HUES6 (cell line): ENCODE measurements at regions not wholly inside any gene's neighbourhood (a gene's known extent, or its start where the extent isn't known, plus 50 kb on each side); places are given as distances from the start of the nearest gene placed in this dataset.
"Not testable (repeated sequence)": the region's sequence is repeated elsewhere in the genome, so short reads cannot be mapped to it uniquely, and the experiment has no call there.

Source experiments
- H3K27ac ChIP-seq: 2 replicates; pipeline ENCODE4 v1.7.0; 2013; ENCODE audit warnings: low read depth, mild to moderate bottlenecking, low read length, inconsistent platforms
- H3K27me3 ChIP-seq: 2 replicates; pipeline ENCODE4 v1.6.1; 2013; ENCODE audit warnings: low read length; ENCODE audit not compliant: control insufficient read depth, insufficient read depth
- H3K36me3 ChIP-seq: 2 replicates; pipeline ENCODE4 v1.6.1; 2013; ENCODE audit warnings: low read length; ENCODE audit not compliant: control insufficient read depth, insufficient read depth
- H3K4me1 ChIP-seq: 2 replicates; pipeline ENCODE4 v1.6.1; 2013; ENCODE audit warnings: low read length; ENCODE audit not compliant: control insufficient read depth, insufficient read depth
- H3K4me3 ChIP-seq: 2 replicates; pipeline ENCODE4 v1.5.1; 2013; ENCODE audit warnings: low read depth, low read length
- H3K9ac ChIP-seq: one replicate; pipeline ENCODE4 v1.6.1; 2013; ENCODE audit warnings: mild to moderate bottlenecking, low read length
- H3K9me3 ChIP-seq: 2 replicates; pipeline ENCODE4 v1.6.1; 2013; ENCODE audit warnings: low read depth, low read length; ENCODE audit not compliant: control insufficient read depth, insufficient read depth

DNA sequence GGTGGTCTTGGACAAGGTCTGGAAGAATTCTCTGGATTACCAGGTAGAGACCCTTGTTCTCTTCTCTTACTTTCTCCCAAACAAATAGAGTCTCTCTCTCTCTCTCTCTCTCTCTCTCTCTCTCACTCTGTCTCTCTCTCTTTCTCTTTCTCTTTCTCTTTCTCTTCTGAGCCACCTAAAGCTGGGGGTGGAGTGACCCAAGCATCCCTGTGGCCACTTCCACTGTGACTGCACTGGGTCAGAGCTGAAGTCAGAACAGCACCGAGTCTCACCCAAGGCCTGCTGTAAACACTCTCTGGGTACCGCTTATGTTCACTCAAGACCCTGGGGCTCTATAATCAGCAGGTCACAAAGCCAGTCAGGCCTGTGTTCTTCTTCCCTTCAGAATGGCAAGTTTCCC is 513.7 kb downstream of the EBF1 start:
- Histone ChIP-seq H3K27me3 (no peaks in the 10 kb centered on the region), H3K9me3 (0 out of 2 replicates have a peak, but pooled peaks cover 5% of the 10 kb centered on the region), H3K4me3 (no peak overlapping the region), H3K4me1 (peaks cover 7% of the 10 kb centered on the region), H3K27ac (no peak overlapping the region), H3K36me3 (no peaks in the 10 kb centered on the region), H3K9ac (no peak overlapping the region)

DNA sequence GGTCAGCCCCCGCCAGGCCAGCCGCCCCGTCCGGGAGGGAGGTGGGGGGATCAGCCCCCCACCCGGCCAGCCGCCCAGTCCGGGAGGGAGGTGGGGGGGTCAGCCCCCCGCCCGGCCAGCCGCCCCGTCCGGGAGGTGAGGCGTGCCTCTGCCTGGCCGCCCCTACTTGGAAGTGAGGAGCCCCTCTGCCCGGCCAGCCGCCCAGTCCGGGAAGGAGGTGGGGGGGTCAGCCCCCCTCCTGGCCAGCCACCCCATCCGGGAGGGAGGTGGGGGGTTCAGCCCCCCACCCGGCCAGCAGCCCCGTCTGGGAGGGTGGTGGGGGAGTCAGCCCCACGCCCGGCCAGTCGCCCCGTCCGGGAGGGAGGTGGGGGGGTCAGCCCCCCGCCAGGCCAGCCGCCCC is 517.0 kb downstream of the EBF1 start:
- H3K4me1 ChIP-seq, H3K4me3 ChIP-seq, H3K9ac ChIP-seq, H3K36me3 ChIP-seq, H3K27ac ChIP-seq, H3K27me3 ChIP-seq: not testable (repeated sequence)
- peaks cover 14% of the 10 kb centered on the region for H3K9me3 ChIP-seq

DNA sequence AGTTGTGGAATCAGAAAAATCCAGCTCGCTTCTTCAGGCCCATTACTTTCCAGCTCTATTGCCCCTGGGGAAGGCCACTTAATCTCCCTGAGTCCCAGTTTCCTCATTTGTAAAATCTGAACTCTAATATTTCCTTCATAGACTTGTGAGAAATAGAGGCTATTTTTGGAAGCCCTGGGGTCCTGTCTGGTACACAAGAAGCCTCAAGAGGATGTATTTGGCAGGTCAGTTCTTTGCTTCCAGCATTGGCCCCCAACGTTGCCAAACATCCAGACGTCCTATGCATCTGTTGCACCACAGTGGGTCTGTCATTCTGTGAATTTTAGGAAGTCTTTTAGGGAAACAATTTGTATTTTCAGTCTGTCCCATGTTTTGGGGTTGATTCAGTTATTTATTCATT is 525.9 kb downstream of the EBF1 start:
- no peaks in the 10 kb centered on the region for H3K27me3 ChIP-seq
- H3K4me3 ChIP-seq: no peak overlapping the region
- no peak overlapping the region for H3K9ac ChIP-seq
- peaks cover 13% of the 10 kb centered on the region; the same call in 1 of the 2 replicates for H3K4me1 ChIP-seq
- H3K9me3 ChIP-seq: peaks cover 18% of the 10 kb centered on the region; the same call in 1 of the 2 replicates
- H3K27ac ChIP-seq: no peak overlapping the region
- H3K36me3 ChIP-seq: no peaks in the 10 kb centered on the region

DNA sequence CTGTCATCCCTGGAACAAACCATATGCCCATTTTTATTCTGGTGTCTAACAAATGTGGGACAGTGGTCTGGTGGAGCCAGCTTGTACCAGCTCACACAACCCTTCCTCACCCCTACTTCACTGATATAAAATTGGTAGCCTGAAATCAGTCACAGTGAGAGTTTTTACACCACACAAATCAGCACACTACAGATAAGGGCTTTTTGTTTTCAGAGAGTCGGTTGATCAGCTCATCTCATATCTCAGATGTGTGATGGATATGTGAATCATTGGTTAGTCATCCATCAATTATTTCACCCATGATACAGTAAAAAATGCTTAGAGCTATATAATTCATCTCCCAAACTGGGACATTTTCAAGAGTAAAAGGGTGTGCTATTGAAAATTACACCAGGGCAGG is 529.2 kb downstream of the EBF1 start:
- Histone ChIP-seq H3K27me3 (no peaks in the 10 kb centered on the region), H3K4me3 (no peak overlapping the region), H3K9me3 (peaks cover 8% of the 10 kb centered on the region; the same call in 1 of the 2 replicates), H3K27ac (peak overlapping the region; percentile 13; the same call in 1 of the 2 replicates), H3K9ac (no peak overlapping the region), H3K4me1 (peaks cover 13% of the 10 kb centered on the region; the same call in 1 of the 2 replicates), H3K36me3 (no peaks in the 10 kb centered on the region)

DNA sequence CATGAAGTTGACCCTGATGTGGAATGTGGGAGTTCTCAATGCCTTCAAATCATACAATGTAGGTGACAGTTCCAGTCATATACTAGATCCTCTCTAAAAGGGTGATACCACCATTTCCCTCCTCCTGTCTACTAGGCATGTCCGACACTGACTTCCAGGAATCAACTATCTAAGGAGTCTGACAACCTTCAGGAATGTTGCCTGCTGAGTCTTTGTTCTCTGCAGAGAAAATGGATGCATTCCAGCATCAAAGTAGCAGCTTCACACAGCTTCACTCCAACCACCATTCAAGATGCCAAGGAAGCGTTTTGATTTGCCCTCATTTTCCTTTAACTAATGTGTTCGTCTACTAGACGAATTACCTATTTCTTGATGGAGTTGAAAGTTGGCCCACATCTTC is 530.2 kb downstream of the EBF1 start:
- no peak overlapping the region for H3K9ac ChIP-seq
- H3K36me3 ChIP-seq: no peaks in the 10 kb centered on the region
- peaks cover 8% of the 10 kb centered on the region; the same call in 1 of the 2 replicates for H3K9me3 ChIP-seq

DNA sequence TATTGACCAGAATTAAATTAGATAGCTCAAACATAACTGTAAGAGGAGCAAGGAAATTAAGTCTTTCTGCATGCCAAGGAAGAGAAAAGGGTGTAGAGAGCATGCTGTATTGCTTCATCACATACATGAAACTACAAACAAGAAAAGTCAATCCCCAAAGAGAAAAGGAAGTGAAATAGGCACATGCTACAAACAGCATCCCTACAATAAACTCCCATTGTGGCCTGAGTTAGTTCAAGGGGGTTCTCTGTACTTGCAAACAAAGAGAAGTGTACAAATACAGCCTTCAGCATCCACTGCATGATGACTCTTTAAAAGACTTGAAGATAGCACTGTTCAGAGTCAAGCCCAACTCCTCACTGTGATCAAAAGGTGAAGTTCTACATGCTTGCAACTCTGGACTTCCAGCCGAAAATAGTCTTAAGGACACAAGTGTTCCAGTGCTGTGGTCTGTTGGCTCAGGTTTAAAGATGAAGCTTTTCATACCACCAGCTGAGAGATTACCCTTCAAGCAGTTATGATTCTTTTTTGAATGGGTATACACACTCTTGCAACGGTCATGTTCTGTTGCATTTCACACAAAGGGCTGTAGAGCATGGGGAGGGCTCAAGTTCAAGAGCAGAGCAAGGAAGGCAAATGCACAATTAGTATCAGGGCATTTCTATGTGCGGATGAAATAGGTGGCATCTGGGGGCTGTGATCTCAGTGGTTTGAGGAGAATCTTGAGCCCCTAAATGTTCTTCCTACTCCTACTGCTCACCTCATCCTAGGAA is 534.5 kb downstream of the EBF1 start:
- Histone ChIP-seq H3K9ac (no peak overlapping the region), H3K27ac (no peak overlapping the region), H3K36me3 (no peaks in the 10 kb centered on the region), H3K4me3 (no peak overlapping the region), H3K4me1 (peaks cover 18% of the 10 kb centered on the region), H3K9me3 (peaks cover 7% of the 10 kb centered on the region; the same call in 1 of the 2 replicates), H3K27me3 (no peaks in the 10 kb centered on the region)

More for the DNA sequence above, 530.2 kb downstream of the EBF1 start:
- Histone ChIP-seq H3K4me1 (peaks cover 13% of the 10 kb centered on the region; the same call in 1 of the 2 replicates), H3K4me3 (no peak overlapping the region), H3K27me3 (no peaks in the 10 kb centered on the region), H3K27ac (no peak overlapping the region; the same call in 1 of the 2 replicates)

DNA sequence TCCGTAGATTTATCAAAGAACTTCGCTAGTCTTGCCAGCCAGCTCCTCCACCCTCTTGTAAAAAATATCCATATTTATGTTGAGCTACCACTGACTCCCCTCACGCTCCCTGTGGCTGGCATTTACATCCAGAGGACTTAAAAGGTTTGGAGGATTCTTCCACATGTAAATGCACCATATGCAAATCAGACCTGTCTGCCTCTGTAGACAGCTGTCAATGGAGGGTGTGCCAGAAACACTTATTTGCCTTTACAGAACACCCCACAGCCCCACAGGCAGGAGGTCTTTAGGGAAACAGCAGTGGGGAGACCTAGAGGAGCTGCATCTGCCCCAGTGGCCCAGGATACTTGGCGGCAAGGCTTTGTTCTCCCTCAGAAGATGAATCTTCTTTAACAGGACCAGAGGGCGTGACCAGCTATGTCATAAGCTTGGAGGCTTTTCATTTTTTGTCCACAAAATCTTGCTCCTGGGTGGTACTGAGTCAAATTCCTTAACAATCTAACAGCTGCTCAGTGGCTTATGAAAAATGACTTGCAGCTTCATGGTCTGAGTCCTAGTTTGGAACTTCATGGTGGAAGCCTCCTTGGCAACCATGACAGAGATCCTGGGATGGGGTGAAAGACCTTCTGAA is 535.8 kb downstream of the EBF1 start:
- Histone ChIP-seq H3K27me3 (no peaks in the 10 kb centered on the region), H3K9me3 (peaks cover 5% of the 10 kb centered on the region; the same call in 1 of the 2 replicates), H3K36me3 (no peaks in the 10 kb centered on the region), H3K4me3 (no peak overlapping the region), H3K27ac (no peak overlapping the region), H3K9ac (no peak overlapping the region), H3K4me1 (peaks cover 12% of the 10 kb centered on the region)

DNA sequence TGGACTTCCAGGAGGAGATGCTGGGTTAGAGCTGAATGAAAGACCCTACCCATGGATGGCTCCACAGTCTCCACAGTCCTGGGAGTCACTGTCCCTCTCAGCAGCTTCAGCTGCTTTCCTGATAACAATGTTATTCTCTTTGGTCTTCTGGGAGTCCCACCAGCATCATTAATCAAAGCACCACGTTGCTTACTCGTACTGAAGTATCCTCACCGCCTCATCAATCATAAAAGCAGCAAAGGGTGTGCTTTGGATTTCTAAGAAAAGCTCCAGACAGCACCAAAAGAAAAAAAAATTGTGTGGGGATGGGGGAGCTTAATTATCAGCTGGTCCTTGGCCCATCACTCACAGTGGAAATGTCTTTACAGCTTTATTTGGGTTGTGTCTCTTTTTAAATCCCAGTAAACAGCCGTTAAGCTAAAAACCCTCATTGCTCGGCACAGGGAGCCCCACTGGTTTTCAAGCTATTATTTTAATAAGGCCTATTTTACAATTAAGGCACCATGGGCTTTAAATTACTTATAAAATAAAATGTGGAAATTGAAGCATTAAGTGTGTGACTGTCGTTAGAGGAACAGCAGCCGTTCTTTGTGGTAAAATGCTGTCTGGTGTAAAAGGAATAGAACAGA is 538.0 kb downstream of the EBF1 start:
- Histone ChIP-seq H3K27ac (no peak overlapping the region), H3K27me3 (no peaks in the 10 kb centered on the region), H3K9ac (no peak overlapping the region), H3K4me1 (peaks cover 12% of the 10 kb centered on the region), H3K4me3 (no peak overlapping the region), H3K36me3 (no peaks in the 10 kb centered on the region), H3K9me3 (no peaks in the 10 kb centered on the region)

DNA sequence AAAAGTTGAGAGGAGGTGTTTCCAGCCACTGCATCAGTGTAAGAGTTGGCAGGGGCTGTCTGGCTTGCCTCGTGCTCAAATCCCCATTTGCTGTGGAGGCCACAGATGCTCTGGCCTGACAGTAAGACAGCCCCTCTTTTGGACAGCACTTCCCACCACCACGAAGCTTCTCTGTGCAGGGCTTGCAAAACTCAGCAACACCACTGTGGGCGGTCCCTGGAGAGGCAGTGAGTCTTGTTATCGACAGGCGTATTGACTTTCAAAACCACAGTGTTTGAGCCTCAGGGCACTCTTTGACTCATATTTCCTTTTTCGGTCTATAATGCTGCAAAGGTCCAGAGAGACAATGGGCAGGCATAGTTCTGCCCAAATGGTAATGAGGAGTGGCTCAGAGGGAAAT is 539.5 kb downstream of the EBF1 start:
- Histone ChIP-seq H3K27me3 (no peaks in the 10 kb centered on the region), H3K36me3 (no peaks in the 10 kb centered on the region), H3K4me1 (peaks cover 12% of the 10 kb centered on the region), H3K9me3 (no peaks in the 10 kb centered on the region), H3K27ac (no peak overlapping the region), H3K4me3 (no peak overlapping the region), H3K9ac (no peak overlapping the region)

DNA sequence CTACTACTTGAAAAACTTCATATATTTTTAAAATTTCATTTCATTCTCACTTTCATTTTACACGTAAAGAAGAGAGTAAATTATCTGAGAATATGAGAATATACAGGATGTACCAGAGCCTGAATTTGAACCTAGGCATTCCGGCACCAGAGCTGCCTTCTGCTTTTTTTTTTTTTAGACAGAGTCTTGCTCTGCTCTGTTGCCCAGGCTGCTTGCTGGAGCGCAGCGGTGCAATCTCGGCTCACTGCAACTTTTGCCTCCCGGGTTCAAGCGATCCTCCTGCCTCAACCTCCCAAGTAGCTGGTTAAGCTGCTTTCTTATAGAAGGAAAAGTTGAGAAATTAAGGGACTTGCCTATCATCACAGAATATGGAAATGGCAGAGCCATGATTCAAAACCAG is 540.1 kb downstream of the EBF1 start:
- no peaks in the 10 kb centered on the region for H3K9me3 ChIP-seq
- no peak overlapping the region for H3K27ac ChIP-seq
- no peaks in the 10 kb centered on the region for H3K27me3 ChIP-seq
- no peaks in the 10 kb centered on the region for H3K36me3 ChIP-seq
- H3K4me1 ChIP-seq: peaks cover 12% of the 10 kb centered on the region
- no peak overlapping the region for H3K4me3 ChIP-seq
- no peak overlapping the region for H3K9ac ChIP-seq

DNA sequence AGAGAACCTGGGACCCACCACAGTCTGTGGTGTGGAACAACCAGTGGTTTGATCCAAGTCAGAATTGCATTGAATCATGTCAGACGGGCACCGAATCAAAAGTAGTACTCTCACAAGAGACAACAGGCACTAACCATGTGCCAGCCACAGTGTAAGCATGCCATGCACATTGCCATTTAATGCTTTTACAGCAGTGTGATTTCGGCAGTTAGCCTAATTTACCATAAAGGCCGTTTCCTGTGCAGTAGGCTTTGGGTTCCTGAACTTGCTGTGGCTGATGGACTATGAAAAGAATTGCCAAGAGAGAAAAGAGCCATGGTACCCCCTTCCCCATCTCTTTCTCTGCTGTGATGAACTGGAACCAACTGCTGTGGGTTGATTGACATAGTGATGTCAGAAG is 540.6 kb downstream of the EBF1 start:
- H3K27ac ChIP-seq: no peak overlapping the region
- peaks cover 12% of the 10 kb centered on the region for H3K4me1 ChIP-seq
- no peaks in the 10 kb centered on the region for H3K9me3 ChIP-seq
- H3K36me3 ChIP-seq: no peaks in the 10 kb centered on the region
- H3K9ac ChIP-seq: no peak overlapping the region
- no peaks in the 10 kb centered on the region for H3K27me3 ChIP-seq
- no peak overlapping the region for H3K4me3 ChIP-seq
